Brain microvascular endothelial cell (primary cell): ENCODE measurements at regions not wholly inside any gene's neighbourhood (a gene's known extent, or its start where the extent isn't known, plus 50 kb on each side); places are given as distances from the start of the nearest gene placed in this dataset.
"Not testable (repeated sequence)": the region's sequence is repeated elsewhere in the genome, so short reads cannot be mapped to it uniquely, and the experiment has no call there.

Experiments used
- DNase-seq: peaks from one replicate; pipeline ENCODE4 v3.0.0-alpha.2; 2020
- H3K27ac ChIP-seq: fragments of 250-450 bp; sonication (Bioruptor Pico); 2 replicates; pipeline ENCODE4 v1.5.1; 2020; ENCODE audit warnings: mild to moderate bottlenecking, moderate library complexity
- H3K27me3 ChIP-seq: fragments of 250-450 bp; sonication (Bioruptor Pico); replicated peaks from 2 replicates; pipeline ENCODE4 v1.5.1; 2020; ENCODE audit warnings: mild to moderate bottlenecking
- H3K36me3 ChIP-seq: fragments of 250-450 bp; sonication (Bioruptor Pico); replicated peaks from 2 replicates; pipeline ENCODE4 v1.5.1; 2020; ENCODE audit warnings: mild to moderate bottlenecking
- H3K4me3 ChIP-seq: 2 replicates; pipeline ENCODE4 v1.5.1; 2011; ENCODE audit warnings: low read depth, mild to moderate bottlenecking, control low read depth, low read length, moderate library complexity
- CTCF ChIP-seq: IDR thresholded peaks from 2 replicates; pipeline ENCODE4 v1.5.1; 2011; ENCODE audit warnings: low read depth, mild to moderate bottlenecking, moderate library complexity, low read length, control low read depth, inconsistent platforms; ENCODE audit errors: missing control alignments
- in situ Hi-C: cut with HindIII; loops from 2 replicates; pipeline ENCODE4 v1.10.0; 2017; ENCODE audit warnings: low sequenced_read_pairs, low pct_ligation_motif_present

GRCh38 chr6:9315966-9316650 lies 880.8 kb upstream of the SLC35B3 start:
- in situ Hi-C loops = no loop called here
- no peak for TF ChIP-seq CTCF
- Histone ChIP-seq H3K27me3 (no peaks in the 10 kb centered on the region), H3K27ac (no peak overlapping the region), H3K4me3 (no peak overlapping the region), H3K36me3 (no peaks in the 10 kb centered on the region)
- DNase-seq = no peak

GRCh38 chr6:9308284-9308683 lies 872.9 kb upstream of the SLC35B3 start:
- no peak for TF ChIP-seq CTCF
- H3K4me3 ChIP-seq = no peak overlapping the region
- H3K36me3 ChIP-seq = no peaks in the 10 kb centered on the region
- in situ Hi-C loops = no loop called here
- DNase-seq = no peak
- no peak overlapping the region for H3K27ac ChIP-seq
- H3K27me3 ChIP-seq = no peaks in the 10 kb centered on the region

GRCh38 chr6:9307786-9308185 lies 872.4 kb upstream of the SLC35B3 start:
- H3K27ac ChIP-seq = no peak overlapping the region
- no peaks in the 10 kb centered on the region for H3K27me3 ChIP-seq
- DNase-seq = no peak
- H3K36me3 ChIP-seq = no peaks in the 10 kb centered on the region
- no peak for TF ChIP-seq CTCF
- in situ Hi-C loops = no loop called here
- no peak overlapping the region for H3K4me3 ChIP-seq

- Histone ChIP-seq H3K27me3 (no peaks in the 10 kb centered on the region), H3K27ac (no peak overlapping the region), H3K36me3 (no peaks in the 10 kb centered on the region), H3K4me3 (no peak overlapping the region)
- no peak for TF ChIP-seq CTCF
- in situ Hi-C loops = no loop called here
- no peak for DNase-seq
These were observed 871.8 kb upstream of the SLC35B3 start for GRCh38 chr6:9307187-9307586.

DNA sequence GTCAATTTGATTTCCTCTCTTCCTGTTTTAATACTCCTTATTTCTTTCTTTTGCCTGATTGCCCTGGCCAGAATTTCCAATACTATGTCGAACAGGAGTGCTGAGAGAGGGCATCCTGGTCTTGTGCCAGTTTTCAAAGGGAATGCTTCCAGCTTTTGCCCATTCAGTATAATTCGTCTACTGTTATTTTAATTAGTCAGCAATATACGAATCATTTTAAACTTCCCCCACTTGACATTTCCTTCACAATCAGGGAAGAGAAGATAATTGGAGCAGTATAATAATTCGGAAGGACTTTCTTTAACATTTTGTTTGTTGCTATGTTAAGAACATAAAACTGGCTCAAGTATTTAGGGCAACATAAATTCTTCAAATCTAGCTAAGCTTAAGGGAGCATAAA lies 860.3 kb upstream of the SLC35B3 start:
- Histone ChIP-seq H3K27me3 (no peaks in the 10 kb centered on the region), H3K27ac (no peak overlapping the region), H3K4me3 (no peak overlapping the region), H3K36me3 (no peaks in the 10 kb centered on the region)
- TF ChIP-seq CTCF = no peak
- in situ Hi-C loops = no loop called here
- DNase-seq = no peak

- peak; percentile 2 for DNase-seq
- Histone ChIP-seq H3K27ac (no peak overlapping the region), H3K36me3 (no peaks in the 10 kb centered on the region), H3K4me3 (no peak overlapping the region), H3K27me3 (no peaks in the 10 kb centered on the region)
- no peak for TF ChIP-seq CTCF
- in situ Hi-C loops = no loop called here
These were observed 857.6 kb upstream of the SLC35B3 start for GRCh38 chr6:9292975-9293374.

DNA sequence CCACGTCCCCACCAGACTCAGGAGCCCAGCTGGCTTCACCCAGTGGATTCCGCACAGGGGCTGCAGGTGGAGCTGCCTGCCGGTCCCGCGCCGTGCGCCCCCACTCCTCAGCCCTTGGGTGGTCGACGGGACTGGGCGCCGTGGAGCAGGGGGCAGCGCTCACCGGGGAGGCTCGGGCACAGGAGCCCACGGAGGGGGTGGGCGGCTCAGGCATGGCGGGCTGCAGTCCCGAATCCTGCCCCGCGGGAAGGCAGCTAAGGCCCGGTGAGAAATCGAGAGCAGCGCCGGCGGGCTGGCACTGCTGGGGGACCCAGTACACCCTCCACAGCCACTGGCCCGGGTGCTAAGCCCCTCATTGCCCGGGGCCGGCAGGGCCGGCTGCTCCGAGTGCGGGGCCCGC lies 855.0 kb upstream of the SLC35B3 start:
- DNase-seq, H3K27me3 ChIP-seq, H3K27ac ChIP-seq, H3K4me3 ChIP-seq, H3K36me3 ChIP-seq, in situ Hi-C loops: not testable (repeated sequence)
